Epithelial cell of proximal tubule (primary cell): ENCODE measurements at regions not wholly inside any gene's neighbourhood (a gene's known extent, or its start where the extent isn't known, plus 50 kb on each side); places are given as distances from the start of the nearest gene placed in this dataset.

ENCODE experiments used
- DNase-seq: peaks from one replicate; pipeline ENCODE4 v3.0.0-alpha.2; 2011; ENCODE audit warnings: low read depth
- H3K4me3 ChIP-seq: 2 replicates; pipeline ENCODE4 v1.5.1; 2011; ENCODE audit warnings: low read depth, mild to moderate bottlenecking, low read length
- CTCF ChIP-seq: conservative IDR thresholded peaks from 2 replicates; pipeline ENCODE4 v1.5.1; 2012; ENCODE audit warnings: low read depth, mild to moderate bottlenecking, low read length

- TF ChIP-seq CTCF, result no peak
- no peak overlapping the region for H3K4me3 ChIP-seq
- no peak for DNase-seq
Observed at GRCh38 chr2:83686863-83687262, 772.2 kb downstream of the SUCLG1 start.

- H3K4me3 ChIP-seq, result no peak overlapping the region
- DNase-seq, result no peak
- TF ChIP-seq CTCF, result no peak
Observed at GRCh38 chr2:83674050-83674449, 785.0 kb downstream of the SUCLG1 start.

- H3K4me3 ChIP-seq, result no peak overlapping the region
- no peak for DNase-seq
- no peak for TF ChIP-seq CTCF
Observed at GRCh38 chr2:83665894-83666293, 793.2 kb downstream of the SUCLG1 start.

GRCh38 chr2:83665154-83665553 is 793.9 kb downstream of the SUCLG1 start:
- no peak for TF ChIP-seq CTCF
- DNase-seq, result no peak
- no peak overlapping the region for H3K4me3 ChIP-seq

- H3K4me3 ChIP-seq, result no peak overlapping the region
- TF ChIP-seq CTCF, result no peak
- DNase-seq, result no peak
Observed at GRCh38 chr2:83661711-83662110, 797.4 kb downstream of the SUCLG1 start.

GRCh38 chr2:83654091-83654611 is 804.9 kb downstream of the SUCLG1 start:
- TF ChIP-seq CTCF, result no peak
- no peak for DNase-seq
- H3K4me3 ChIP-seq, result no peak overlapping the region

GRCh38 chr2:83650898-83651297 is 808.2 kb downstream of the SUCLG1 start:
- TF ChIP-seq CTCF, result no peak
- DNase-seq, result no peak
- no peak overlapping the region for H3K4me3 ChIP-seq
